Gastrocnemius medialis (tissue), 4 donors: ENCODE measurements at regions not wholly inside any gene's neighbourhood (a gene's known extent, or its start where the extent isn't known, plus 50 kb on each side); places are given as distances from the start of the nearest gene placed in this dataset.

Source experiments
- POLR2A ChIP-seq, 2 donors: fragments of 450-650 bp; IDR thresholded peaks; one replicate each; pipeline ENCODE4 v1.6.1; 2017; ENCODE audit warnings: antibody characterized with exemption in 2 of 2, mild to moderate bottlenecking in 2 of 2, moderate library complexity in 2 of 2
- TF ChIP-seq, protein P1 (sequence below), 5 experiments: fragments of 450-650 bp in 3 of 5; fragments of 200-600 bp in 2 of 5; sonication (generic) in 2 of 5; IDR thresholded peaks in 4 of 5; conservative IDR thresholded peaks in 1 of 5; 1 replicate in 4 of 5; 2 replicates in 1 of 5; pipeline ENCODE4 v1.5.1; 2016 to 2019; ENCODE audit warnings: antibody characterized with exemption in 5 of 5, mild to moderate bottlenecking in 3 of 5, moderate library complexity in 3 of 5

DNA sequence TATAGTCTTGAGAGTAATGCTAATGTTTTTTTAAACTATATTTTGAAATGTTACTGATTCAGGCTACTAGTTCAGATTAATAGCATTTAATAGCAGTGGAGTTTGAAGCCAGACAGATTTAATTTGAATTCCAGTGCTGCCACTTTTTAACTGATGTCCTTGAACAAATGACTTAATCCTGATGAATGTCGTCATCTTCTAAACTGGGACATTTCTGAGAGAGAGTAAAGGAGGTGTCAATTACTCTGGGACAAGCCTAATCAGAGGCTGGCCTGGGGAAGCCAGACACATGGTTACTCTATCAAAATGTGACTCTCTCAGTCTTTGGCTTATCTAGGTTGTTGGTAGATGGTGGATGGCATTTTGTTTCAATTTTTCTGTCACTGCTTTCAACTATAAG is 246.7 kb downstream of the HS3ST3A1 start:
- no peak for TF ChIP-seq POLR2A (IDR thresholded peaks at IDR 0.05)
- TF ChIP-seq, protein P1, sequence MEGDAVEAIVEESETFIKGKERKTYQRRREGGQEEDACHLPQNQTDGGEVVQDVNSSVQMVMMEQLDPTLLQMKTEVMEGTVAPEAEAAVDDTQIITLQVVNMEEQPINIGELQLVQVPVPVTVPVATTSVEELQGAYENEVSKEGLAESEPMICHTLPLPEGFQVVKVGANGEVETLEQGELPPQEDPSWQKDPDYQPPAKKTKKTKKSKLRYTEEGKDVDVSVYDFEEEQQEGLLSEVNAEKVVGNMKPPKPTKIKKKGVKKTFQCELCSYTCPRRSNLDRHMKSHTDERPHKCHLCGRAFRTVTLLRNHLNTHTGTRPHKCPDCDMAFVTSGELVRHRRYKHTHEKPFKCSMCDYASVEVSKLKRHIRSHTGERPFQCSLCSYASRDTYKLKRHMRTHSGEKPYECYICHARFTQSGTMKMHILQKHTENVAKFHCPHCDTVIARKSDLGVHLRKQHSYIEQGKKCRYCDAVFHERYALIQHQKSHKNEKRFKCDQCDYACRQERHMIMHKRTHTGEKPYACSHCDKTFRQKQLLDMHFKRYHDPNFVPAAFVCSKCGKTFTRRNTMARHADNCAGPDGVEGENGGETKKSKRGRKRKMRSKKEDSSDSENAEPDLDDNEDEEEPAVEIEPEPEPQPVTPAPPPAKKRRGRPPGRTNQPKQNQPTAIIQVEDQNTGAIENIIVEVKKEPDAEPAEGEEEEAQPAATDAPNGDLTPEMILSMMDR (IDR thresholded peaks at IDR 0.05 in 4 of 5, conservative IDR thresholded peaks at IDR 0.05 in 1 of 5) = no peak
